Keratinocyte (primary cell): ENCODE measurements at regions not wholly inside any gene's neighbourhood (a gene's known extent, or its start where the extent isn't known, plus 50 kb on each side); places are given as distances from the start of the nearest gene placed in this dataset.

Source experiments
- DNase-seq: peaks from one replicate; pipeline ENCODE4 v3.0.0-alpha.2; 2011; ENCODE audit warnings: low read depth, missing footprints, low spot score
- FAIRE-seq: peaks from 2 replicates; lab custom pipeline; 2011; peaks lifted over from hg19 to GRCh38; lab: Jason Lieb, UNC
- H2AFZ ChIP-seq: 2 replicates; pipeline ENCODE4 v1.6.0; 2012; ENCODE audit warnings: low read length, control low read depth, inconsistent platforms; ENCODE audit not compliant: control insufficient read depth
- H3K27ac ChIP-seq: 2 replicates; pipeline ENCODE4 v1.5.1; 2011; ENCODE audit warnings: low read length; ENCODE audit not compliant: control insufficient read depth, insufficient read depth
- H3K27me3 ChIP-seq: 3 replicates; pipeline ENCODE4 v1.6.0; 2011; ENCODE audit warnings: low read length; ENCODE audit not compliant: control insufficient read depth, insufficient read depth; ENCODE audit errors: extremely low read depth
- H3K36me3 ChIP-seq, 2 experiments: 2 replicates in 1 of 2; 3 replicates in 1 of 2; pipeline ENCODE4 v1.5.1; 2011; ENCODE audit warnings: low read length in 2 of 2, mild to moderate bottlenecking in 1 of 2; ENCODE audit not compliant: control insufficient read depth in 2 of 2, insufficient read depth in 2 of 2; ENCODE audit errors: extremely low read depth in 1 of 2
- H3K4me1 ChIP-seq: 3 replicates; pipeline ENCODE4 v1.5.1; 2011; ENCODE audit warnings: low read length; ENCODE audit not compliant: control insufficient read depth, insufficient read depth; ENCODE audit errors: extremely low read depth
- H3K4me2 ChIP-seq: 3 replicates; pipeline ENCODE4 v1.6.0; 2011; ENCODE audit warnings: low read depth, low read length; ENCODE audit not compliant: control insufficient read depth, insufficient read depth; ENCODE audit errors: extremely low read depth
- H3K4me3 ChIP-seq, 3 experiments: fragments of 200-600 bp in 1 of 3; sonication (generic) in 1 of 3; 2 replicates in 2 of 3; 3 replicates in 1 of 3; pipeline ENCODE4 v1.5.1; 2011 to 2016; ENCODE audit warnings: low read length in 3 of 3, mild to moderate bottlenecking in 3 of 3, control low read depth in 2 of 3, inconsistent platforms in 1 of 3, low read depth in 1 of 3, mixed read lengths in 1 of 3, mixed run types in 1 of 3, moderate library complexity in 1 of 3; ENCODE audit not compliant: control insufficient read depth in 2 of 3, insufficient read depth in 2 of 3; ENCODE audit errors: extremely low read depth in 1 of 3
- H3K79me2 ChIP-seq: 2 replicates; pipeline ENCODE4 v1.6.0; 2012; ENCODE audit warnings: low read length; ENCODE audit not compliant: control insufficient read depth, insufficient read depth
- H3K9ac ChIP-seq: 3 replicates; pipeline ENCODE4 v1.6.0; 2011; ENCODE audit warnings: low read length; ENCODE audit not compliant: control insufficient read depth, insufficient read depth; ENCODE audit errors: extremely low read depth
- H3K9me1 ChIP-seq: 3 replicates; pipeline ENCODE4 v1.6.0; 2011; ENCODE audit warnings: low read length; ENCODE audit not compliant: control insufficient read depth, insufficient read depth; ENCODE audit errors: extremely low read depth
- H3K9me3 ChIP-seq: 2 replicates; pipeline ENCODE4 v1.5.1; 2012; ENCODE audit warnings: low read depth, low read length; ENCODE audit not compliant: control insufficient read depth
- H4K20me1 ChIP-seq: 3 replicates; pipeline ENCODE4 v1.6.0; 2011; ENCODE audit warnings: low read length; ENCODE audit not compliant: control insufficient read depth, insufficient read depth; ENCODE audit errors: extremely low read depth
- EZH2 ChIP-seq: IDR thresholded peaks from one replicate; pipeline ENCODE4 v1.6.1; 2012; ENCODE audit warnings: inconsistent platforms, mild to moderate bottlenecking, low read length, moderate library complexity
- dilution Hi-C: fragments of 300-500 bp; cut with MboI; formaldehyde crosslinking; loops from one replicate; pipeline ENCODE4 v1.7.0; 2020; ENCODE audit warnings: low sequenced_read_pairs; ENCODE audit not compliant: extremely low pct_ligation_motif_present
- TF ChIP-seq, protein P1 (sequence below), 3 experiments: IDR thresholded peaks in 1 of 3; conservative IDR thresholded peaks in 1 of 3; optimal IDR thresholded peaks in 1 of 3; 2 replicates in 2 of 3; 3 replicates in 1 of 3; pipeline versions ENCODE3 to v1.5.1; 2011; ENCODE audit warnings: low read length in 3 of 3, mild to moderate bottlenecking in 3 of 3, moderate library complexity in 2 of 3, control low read depth in 1 of 3, inconsistent platforms in 1 of 3; ENCODE audit not compliant: insufficient read depth in 2 of 3; ENCODE audit errors: extremely low read depth in 1 of 3

DNA sequence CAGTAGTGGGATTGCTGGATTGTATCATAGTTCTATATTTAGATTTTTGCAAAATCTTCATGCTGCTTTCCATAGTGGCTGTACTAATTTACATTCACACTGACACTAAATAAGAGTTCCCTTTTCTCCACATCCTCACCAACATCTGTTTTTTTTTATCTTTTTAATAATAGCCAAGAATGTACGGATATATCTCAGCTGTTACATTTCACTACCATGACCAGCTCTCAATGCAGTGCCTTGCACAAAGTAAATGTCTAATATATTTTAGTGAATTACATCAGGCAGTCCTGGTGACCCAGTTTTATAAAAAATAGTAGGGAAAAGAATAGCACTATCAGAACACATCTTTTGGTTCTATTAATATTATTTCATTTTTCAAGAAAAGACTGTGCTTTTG lies 161.8 kb downstream of the LNPK start:
- Histone ChIP-seq H3K9ac (no peak overlapping the region), H3K36me3 (no peaks in the 10 kb centered on the region), H3K27ac (no peak overlapping the region), H4K20me1 (no peaks in the 10 kb centered on the region), H3K4me3 (no peak overlapping the region), H3K4me2 (no peak overlapping the region), H3K9me3 (no peaks in the 10 kb centered on the region), H2AFZ (no peak overlapping the region), H3K4me1 (peaks cover 18% of the 10 kb centered on the region), H3K79me2 (no peaks in the 10 kb centered on the region), H3K9me1 (no peaks in the 10 kb centered on the region), H3K27me3 (no peaks in the 10 kb centered on the region)
- TF ChIP-seq, protein P1, sequence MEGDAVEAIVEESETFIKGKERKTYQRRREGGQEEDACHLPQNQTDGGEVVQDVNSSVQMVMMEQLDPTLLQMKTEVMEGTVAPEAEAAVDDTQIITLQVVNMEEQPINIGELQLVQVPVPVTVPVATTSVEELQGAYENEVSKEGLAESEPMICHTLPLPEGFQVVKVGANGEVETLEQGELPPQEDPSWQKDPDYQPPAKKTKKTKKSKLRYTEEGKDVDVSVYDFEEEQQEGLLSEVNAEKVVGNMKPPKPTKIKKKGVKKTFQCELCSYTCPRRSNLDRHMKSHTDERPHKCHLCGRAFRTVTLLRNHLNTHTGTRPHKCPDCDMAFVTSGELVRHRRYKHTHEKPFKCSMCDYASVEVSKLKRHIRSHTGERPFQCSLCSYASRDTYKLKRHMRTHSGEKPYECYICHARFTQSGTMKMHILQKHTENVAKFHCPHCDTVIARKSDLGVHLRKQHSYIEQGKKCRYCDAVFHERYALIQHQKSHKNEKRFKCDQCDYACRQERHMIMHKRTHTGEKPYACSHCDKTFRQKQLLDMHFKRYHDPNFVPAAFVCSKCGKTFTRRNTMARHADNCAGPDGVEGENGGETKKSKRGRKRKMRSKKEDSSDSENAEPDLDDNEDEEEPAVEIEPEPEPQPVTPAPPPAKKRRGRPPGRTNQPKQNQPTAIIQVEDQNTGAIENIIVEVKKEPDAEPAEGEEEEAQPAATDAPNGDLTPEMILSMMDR (optimal IDR thresholded peaks at IDR 0.05 in 1 of 3, IDR thresholded peaks at IDR 0.05 in 1 of 3, conservative IDR thresholded peaks at IDR 0.05 in 1 of 3; ENCODE audit: extremely low read depth in 1 of 3, insufficient read depth in 2 of 3, low read length in 3 of 3): no peak
- TF ChIP-seq EZH2: no peak
- dilution Hi-C loops: no loop called here
- no peak for DNase-seq
- FAIRE-seq: no peak

DNA sequence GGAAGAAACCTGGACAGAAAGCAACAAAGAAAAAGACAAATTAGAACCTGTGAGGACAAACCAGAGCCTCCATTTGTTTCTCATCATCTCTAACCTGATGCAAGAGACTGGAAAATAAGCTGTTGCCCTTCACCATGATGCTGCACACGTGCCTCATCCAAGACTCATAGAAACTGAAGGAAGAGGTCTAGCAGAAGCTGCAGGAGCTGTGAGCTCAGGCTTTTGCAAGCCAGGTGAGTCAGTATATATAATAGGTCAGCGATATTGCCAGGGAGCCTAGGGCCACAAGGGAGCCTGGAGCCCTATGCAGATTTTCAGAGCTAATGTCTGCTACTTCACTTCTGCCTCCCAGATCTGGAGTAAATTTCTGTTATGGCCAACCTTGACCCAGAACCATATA lies 163.1 kb downstream of the LNPK start:
- no peak overlapping the region for H3K9ac ChIP-seq
- peaks cover 13% of the 10 kb centered on the region for H3K4me1 ChIP-seq
- no peaks in the 10 kb centered on the region for H4K20me1 ChIP-seq
- dilution Hi-C loops: no loop called here
- no peak overlapping the region for H2AFZ ChIP-seq
- no peaks in the 10 kb centered on the region for H3K9me3 ChIP-seq
- H3K36me3 ChIP-seq: no peaks in the 10 kb centered on the region
- no peak for TF ChIP-seq EZH2
- TF ChIP-seq, protein P1 (optimal IDR thresholded peaks at IDR 0.05 in 1 of 3, IDR thresholded peaks at IDR 0.05 in 1 of 3, conservative IDR thresholded peaks at IDR 0.05 in 1 of 3; ENCODE audit: extremely low read depth in 1 of 3, insufficient read depth in 2 of 3, low read length in 3 of 3): no peak
- no peaks in the 10 kb centered on the region for H3K27me3 ChIP-seq
- no peak overlapping the region for H3K4me2 ChIP-seq
- DNase-seq: no peak
- no peak overlapping the region for H3K4me3 ChIP-seq
- H3K9me1 ChIP-seq: no peaks in the 10 kb centered on the region
- H3K27ac ChIP-seq: no peak overlapping the region
- FAIRE-seq: peak; percentile 73
- H3K79me2 ChIP-seq: no peaks in the 10 kb centered on the region
